Stimulated activated naive B cell treated with anti-CD40 and anti-IgM and Interleukin-4, amounts not matched to agents 10 μg/mL and 1 μg/mL and 100 μg/mL, for 72 hours (primary cell): ENCODE measurements at regions not wholly inside any gene's neighbourhood (a gene's known extent, or its start where the extent isn't known, plus 50 kb on each side); places are given as distances from the start of the nearest gene placed in this dataset.

ENCODE experiments used
- ATAC-seq, 2 donors: fragments of 150-1000 bp; cut with Tn5 transposase; replicated peaks; 2 replicates each; pipeline ENCODE4 v1.10.0; 2021; ENCODE audit warnings: moderate library complexity in 1 of 2
- DNase-seq: peaks from one replicate; pipeline ENCODE4 v3.0.0; 2021
- H3K27ac Mint-ChIP-seq: one replicate; pipeline ENCODE4 v1.8.0; 2022; ENCODE audit warnings: mild to moderate bottlenecking, mixed read lengths
- H3K27me3 Mint-ChIP-seq, 2 donors: one replicate each; pipeline ENCODE4 v1.8.0; 2022; ENCODE audit warnings: mixed read lengths in 2 of 2
- H3K36me3 Mint-ChIP-seq, 2 donors: one replicate each; pipeline ENCODE4 v1.8.0; 2022; ENCODE audit warnings: mixed read lengths in 2 of 2, mild to moderate bottlenecking in 1 of 2
- H3K4me1 Mint-ChIP-seq, 2 donors: one replicate each; pipeline ENCODE4 v1.8.0; 2022; ENCODE audit warnings: mixed read lengths in 2 of 2, mild to moderate bottlenecking in 1 of 2
- H3K4me3 Mint-ChIP-seq, 2 donors: one replicate each; pipeline ENCODE4 v1.8.0; 2022; ENCODE audit warnings: mild to moderate bottlenecking in 2 of 2, mixed read lengths in 2 of 2, moderate library complexity in 1 of 2
- H3K9me3 Mint-ChIP-seq, 2 donors: one replicate each; pipeline ENCODE4 v1.8.0; 2022; ENCODE audit warnings: mixed read lengths in 2 of 2, mild to moderate bottlenecking in 1 of 2

GRCh38 chr14:30786701-30787100, 87.7 kb upstream of the COCH start:
- Mint-ChIP-seq H3K27ac (no peak overlapping the region), H3K4me3 (no peak overlapping the region), H3K4me1 (no peaks in the 10 kb centered on the region), H3K27me3 (peaks cover 13 to 19% of the 10 kb centered on the region in 2 donors), H3K36me3 (no peaks in the 10 kb centered on the region), H3K9me3 (peaks cover 11% of the 10 kb centered on the region in 2 donors)
- ATAC-seq (no peak), DNase-seq (no peak)

GRCh38 chr14:30790827-30791226, 83.5 kb upstream of the COCH start:
- DNase-seq (no peak), ATAC-seq (no peak)
- Mint-ChIP-seq H3K27ac (no peak overlapping the region), H3K9me3 (peaks cover 11 to 15% of the 10 kb centered on the region in 2 donors), H3K27me3 (peaks cover 11 to 19% of the 10 kb centered on the region in 2 donors), H3K4me1 (no peaks in the 10 kb centered on the region), H3K36me3 (no peaks in the 10 kb centered on the region), H3K4me3 (no peak overlapping the region)

- no peak overlapping the region for H3K27ac Mint-ChIP-seq
- no peak for ATAC-seq
- H3K27me3 Mint-ChIP-seq = peaks cover 8 to 19% of the 10 kb centered on the region in 2 donors
- H3K4me3 Mint-ChIP-seq = no peak overlapping the region
- H3K4me1 Mint-ChIP-seq = no peaks in the 10 kb centered on the region
- H3K9me3 Mint-ChIP-seq = peaks cover 8 to 15% of the 10 kb centered on the region in 2 donors
- no peaks in the 10 kb centered on the region for H3K36me3 Mint-ChIP-seq
- no peak for DNase-seq
These were observed 82.6 kb upstream of the COCH start for GRCh38 chr14:30791522-30792351.

DNA sequence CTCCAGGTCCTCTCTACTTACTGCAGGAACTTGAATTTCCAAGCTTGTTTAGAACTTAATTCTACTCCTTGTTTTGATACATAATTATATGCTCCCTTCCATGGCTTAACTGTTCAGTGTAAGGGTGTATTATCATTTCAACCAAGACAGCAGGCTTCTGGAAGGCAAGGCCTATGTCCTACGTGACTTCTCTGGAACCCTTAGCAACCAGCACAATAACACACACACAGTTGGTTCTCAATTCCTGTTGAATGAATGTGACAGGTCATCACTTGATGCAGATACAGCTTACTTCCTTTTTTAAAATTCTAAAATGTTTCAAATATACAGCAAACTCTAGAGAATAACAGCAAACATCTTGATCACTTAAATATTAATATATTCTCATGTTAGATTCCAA, 77.7 kb upstream of the COCH start:
- peaks cover 0 to 3% of the 10 kb centered on the region in 2 donors for H3K9me3 Mint-ChIP-seq
- ATAC-seq (peak in 1 of 2 donors; percentile 59), DNase-seq (no peak)
- no peak overlapping the region for H3K27ac Mint-ChIP-seq
- H3K4me1 Mint-ChIP-seq = peaks cover 2 to 6% of the 10 kb centered on the region in 2 donors
- no peaks in the 10 kb centered on the region for H3K36me3 Mint-ChIP-seq
- H3K27me3 Mint-ChIP-seq = peaks cover 11 to 22% of the 10 kb centered on the region in 2 donors
- H3K4me3 Mint-ChIP-seq = no peak overlapping the region

DNA sequence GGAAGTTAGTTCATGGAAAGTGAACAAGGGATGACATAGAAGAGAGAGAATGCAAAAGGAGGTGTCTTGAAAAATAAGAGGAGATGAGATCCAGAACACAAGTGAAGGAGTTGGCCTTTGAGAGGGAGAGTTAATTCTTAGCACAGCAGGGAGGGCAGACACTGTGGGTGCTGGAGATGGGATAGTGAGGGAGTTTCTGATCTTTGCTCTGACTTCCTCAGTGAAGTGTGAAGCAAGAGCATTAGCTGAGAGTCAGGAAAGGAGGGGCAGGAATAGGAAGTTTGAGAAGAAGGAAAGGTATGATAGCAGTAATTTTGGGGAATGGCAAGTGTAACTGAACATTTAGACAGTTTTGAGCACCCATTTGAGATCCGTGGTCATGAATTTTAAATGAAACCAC, 75.8 kb upstream of the COCH start:
- DNase-seq = no peak
- no peak overlapping the region for H3K27ac Mint-ChIP-seq
- H3K9me3 Mint-ChIP-seq = peaks cover 0 to under 1% of the 10 kb centered on the region in 2 donors
- no peak for ATAC-seq
- H3K4me3 Mint-ChIP-seq = no peak overlapping the region
- H3K4me1 Mint-ChIP-seq = peaks cover 2 to 6% of the 10 kb centered on the region in 2 donors
- peaks cover 11 to 27% of the 10 kb centered on the region in 2 donors for H3K27me3 Mint-ChIP-seq
- H3K36me3 Mint-ChIP-seq = no peaks in the 10 kb centered on the region

GRCh38 chr14:30798961-30799360, 75.4 kb upstream of the COCH start:
- Mint-ChIP-seq H3K4me1 (peaks cover 2 to 6% of the 10 kb centered on the region in 2 donors), H3K9me3 (no peaks in the 10 kb centered on the region), H3K36me3 (no peaks in the 10 kb centered on the region), H3K27ac (no peak overlapping the region), H3K27me3 (peaks cover 11 to 27% of the 10 kb centered on the region in 2 donors), H3K4me3 (no peak overlapping the region)
- ATAC-seq (no peak), DNase-seq (no peak)

- no peak overlapping the region for H3K27ac Mint-ChIP-seq
- DNase-seq (no peak), ATAC-seq (peak in 1 of 2 donors; percentile 43)
- no peaks in the 10 kb centered on the region for H3K36me3 Mint-ChIP-seq
- peaks cover 13 to 27% of the 10 kb centered on the region in 2 donors for H3K27me3 Mint-ChIP-seq
- peaks cover 2 to 6% of the 10 kb centered on the region in 2 donors for H3K4me1 Mint-ChIP-seq
- no peaks in the 10 kb centered on the region for H3K9me3 Mint-ChIP-seq
- H3K4me3 Mint-ChIP-seq = no peak overlapping the region
These were observed 74.4 kb upstream of the COCH start for GRCh38 chr14:30799933-30800332.

DNA sequence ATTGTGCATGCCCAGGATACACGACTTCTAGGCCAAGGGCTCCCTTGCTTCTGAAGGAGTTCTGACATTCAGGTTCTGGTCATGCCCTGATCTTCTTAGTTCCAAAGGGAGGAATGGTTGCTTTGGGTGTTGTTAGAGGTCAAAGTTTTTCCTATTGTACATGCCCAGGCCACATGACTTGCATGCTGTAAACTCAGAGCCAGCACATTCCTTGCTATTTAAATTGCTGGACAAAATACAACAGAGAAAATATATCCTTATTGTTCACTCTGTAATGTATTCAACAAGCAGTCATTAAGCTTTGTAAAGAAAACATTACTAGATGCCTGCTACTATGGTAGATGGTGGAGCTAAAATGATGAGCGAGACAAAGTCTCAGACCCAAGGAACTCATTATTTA, 71.2 kb upstream of the COCH start:
- ATAC-seq = no peak
- no peak overlapping the region for H3K27ac Mint-ChIP-seq
- H3K27me3 Mint-ChIP-seq = peaks cover 9 to 17% of the 10 kb centered on the region in 2 donors
- no peaks in the 10 kb centered on the region for H3K36me3 Mint-ChIP-seq
- H3K4me3 Mint-ChIP-seq = no peak overlapping the region
- no peaks in the 10 kb centered on the region for H3K9me3 Mint-ChIP-seq
- no peak for DNase-seq
- peaks cover 2 to 6% of the 10 kb centered on the region in 2 donors for H3K4me1 Mint-ChIP-seq

DNA sequence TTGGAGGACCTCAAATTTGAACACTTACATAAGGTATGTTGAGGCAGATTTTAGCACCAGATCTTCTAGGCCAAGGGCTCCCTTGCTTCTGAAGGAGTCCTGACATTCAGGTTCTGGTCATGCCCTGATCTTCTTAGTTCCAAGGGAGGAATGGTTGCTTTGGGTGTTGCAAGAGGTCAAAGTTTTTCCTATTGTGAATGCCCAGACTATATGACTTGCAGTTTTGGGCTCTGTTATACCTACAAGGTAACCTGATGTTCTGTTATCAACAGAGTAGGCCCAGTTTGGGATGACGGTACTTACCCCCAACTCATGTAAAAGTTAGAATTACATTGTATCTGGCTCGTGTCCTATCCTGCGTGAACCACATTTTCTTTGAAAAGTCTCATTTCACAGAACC, 69.1 kb upstream of the COCH start:
- no peak for DNase-seq
- no peaks in the 10 kb centered on the region for H3K36me3 Mint-ChIP-seq
- no peak for ATAC-seq
- H3K27me3 Mint-ChIP-seq = peaks cover 5% of the 10 kb centered on the region in 2 donors
- no peaks in the 10 kb centered on the region for H3K9me3 Mint-ChIP-seq
- H3K4me3 Mint-ChIP-seq = no peak overlapping the region
- H3K4me1 Mint-ChIP-seq = no peaks in the 10 kb centered on the region
- H3K27ac Mint-ChIP-seq = no peak overlapping the region

- DNase-seq (no peak), ATAC-seq (no peak)
- H3K9me3 Mint-ChIP-seq = no peaks in the 10 kb centered on the region
- no peak overlapping the region for H3K27ac Mint-ChIP-seq
- H3K27me3 Mint-ChIP-seq = peaks cover 10 to 19% of the 10 kb centered on the region in 2 donors
- H3K4me3 Mint-ChIP-seq = no peak overlapping the region
- no peaks in the 10 kb centered on the region for H3K36me3 Mint-ChIP-seq
- H3K4me1 Mint-ChIP-seq = no peaks in the 10 kb centered on the region
These were observed 65.8 kb upstream of the COCH start for GRCh38 chr14:30808576-30808975.

GRCh38 chr14:30813216-30813615, 61.1 kb upstream of the COCH start:
- H3K4me3 Mint-ChIP-seq = no peak overlapping the region
- no peak for ATAC-seq
- peaks cover 4% of the 10 kb centered on the region in 2 donors for H3K9me3 Mint-ChIP-seq
- H3K27ac Mint-ChIP-seq = no peak overlapping the region
- H3K4me1 Mint-ChIP-seq = no peaks in the 10 kb centered on the region
- H3K36me3 Mint-ChIP-seq = peaks cover 0 to 2% of the 10 kb centered on the region in 2 donors
- DNase-seq = no peak
- H3K27me3 Mint-ChIP-seq = peaks cover 10 to 25% of the 10 kb centered on the region in 2 donors

DNA sequence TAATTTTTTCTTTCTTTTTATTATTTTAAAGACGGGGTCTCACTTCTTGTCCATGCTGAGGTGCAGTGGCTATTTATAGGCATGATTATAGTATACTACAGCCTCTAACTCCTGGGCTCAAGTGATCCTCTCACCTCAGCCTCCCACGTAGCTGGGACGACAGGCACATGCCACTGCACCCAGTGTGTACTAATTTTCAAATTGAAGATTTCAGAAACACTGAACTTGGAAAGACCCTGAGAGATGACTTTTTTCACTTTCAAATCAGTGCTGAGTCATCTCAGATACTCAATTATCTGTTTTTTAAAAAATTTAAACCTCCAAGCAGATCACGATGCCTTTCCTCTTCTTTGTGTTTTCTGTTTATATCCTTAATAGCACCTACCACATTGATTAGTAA, 53.7 kb upstream of the COCH start:
- Mint-ChIP-seq H3K9me3 (peaks cover 11% of the 10 kb centered on the region in 2 donors), H3K27ac (no peak overlapping the region), H3K36me3 (peaks cover 2 to 6% of the 10 kb centered on the region in 2 donors), H3K4me1 (no peaks in the 10 kb centered on the region), H3K27me3 (peaks cover 14 to 31% of the 10 kb centered on the region in 2 donors), H3K4me3 (no peak overlapping the region)
- no peak for DNase-seq
- no peak for ATAC-seq

- DNase-seq = no peak
- no peak for ATAC-seq
- Mint-ChIP-seq H3K27me3 (peaks cover 9 to 25% of the 10 kb centered on the region in 2 donors), H3K27ac (no peak overlapping the region), H3K36me3 (peaks cover 0 to 6% of the 10 kb centered on the region in 2 donors), H3K9me3 (peaks cover 10 to 12% of the 10 kb centered on the region in 2 donors), H3K4me3 (no peak overlapping the region), H3K4me1 (no peaks in the 10 kb centered on the region)
These were observed 52.2 kb upstream of the COCH start for GRCh38 chr14:30822080-30822571.
